ENCODE measurements at regions not wholly inside any gene's neighbourhood (a gene's known extent, or its start where the extent isn't known, plus 50 kb on each side); places are given as distances from the start of the nearest gene placed in this dataset.

DNA sequence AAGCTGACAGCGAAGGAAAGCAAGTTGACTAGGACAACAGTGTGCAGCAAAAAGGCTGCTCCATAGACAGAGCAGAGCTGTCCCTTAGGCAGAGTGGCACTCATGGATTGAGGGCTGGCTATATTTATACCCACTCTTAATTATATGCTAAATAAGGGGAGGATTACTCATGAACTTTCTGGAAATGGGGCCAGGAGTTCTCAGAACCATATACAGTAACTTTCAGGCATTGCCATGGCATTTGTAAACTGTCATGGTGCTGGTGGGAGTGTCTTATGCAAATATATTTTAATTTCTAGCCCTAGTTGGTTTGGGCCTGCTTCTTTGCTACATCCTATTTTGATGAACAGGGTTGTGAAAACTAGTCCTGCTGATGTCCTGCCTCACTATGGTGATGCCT, 279.5 kb upstream of the MGAT5 start:
- no peak for TF ChIP-seq POLR2A (IDR thresholded peaks at IDR 0.05)
- TF ChIP-seq, protein P1, sequence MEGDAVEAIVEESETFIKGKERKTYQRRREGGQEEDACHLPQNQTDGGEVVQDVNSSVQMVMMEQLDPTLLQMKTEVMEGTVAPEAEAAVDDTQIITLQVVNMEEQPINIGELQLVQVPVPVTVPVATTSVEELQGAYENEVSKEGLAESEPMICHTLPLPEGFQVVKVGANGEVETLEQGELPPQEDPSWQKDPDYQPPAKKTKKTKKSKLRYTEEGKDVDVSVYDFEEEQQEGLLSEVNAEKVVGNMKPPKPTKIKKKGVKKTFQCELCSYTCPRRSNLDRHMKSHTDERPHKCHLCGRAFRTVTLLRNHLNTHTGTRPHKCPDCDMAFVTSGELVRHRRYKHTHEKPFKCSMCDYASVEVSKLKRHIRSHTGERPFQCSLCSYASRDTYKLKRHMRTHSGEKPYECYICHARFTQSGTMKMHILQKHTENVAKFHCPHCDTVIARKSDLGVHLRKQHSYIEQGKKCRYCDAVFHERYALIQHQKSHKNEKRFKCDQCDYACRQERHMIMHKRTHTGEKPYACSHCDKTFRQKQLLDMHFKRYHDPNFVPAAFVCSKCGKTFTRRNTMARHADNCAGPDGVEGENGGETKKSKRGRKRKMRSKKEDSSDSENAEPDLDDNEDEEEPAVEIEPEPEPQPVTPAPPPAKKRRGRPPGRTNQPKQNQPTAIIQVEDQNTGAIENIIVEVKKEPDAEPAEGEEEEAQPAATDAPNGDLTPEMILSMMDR (IDR thresholded peaks at IDR 0.05) = no peak
